Posterior cingulate gyrus (tissue), 11 donors: ENCODE measurements at regions not wholly inside any gene's neighbourhood (a gene's known extent, or its start where the extent isn't known, plus 50 kb on each side); places are given as distances from the start of the nearest gene placed in this dataset.
"Not testable (repeated sequence)": the region's sequence is repeated elsewhere in the genome, so short reads cannot be mapped to it uniquely, and the experiment has no call there.

Experiments used
- DNase-seq, 10 donors: peaks; one replicate each; pipeline versions ENCODE4 v3.0.0 to v3.0.0-alpha.2; 2020 to 2021; ENCODE audit warnings: mixed read lengths in 3 of 10
- intact Hi-C: fragments of 100-400 bp; cut with DNase I; formaldehyde crosslinking; loops from one replicate; pipeline ENCODE4 v1.15.1; 2023

DNA sequence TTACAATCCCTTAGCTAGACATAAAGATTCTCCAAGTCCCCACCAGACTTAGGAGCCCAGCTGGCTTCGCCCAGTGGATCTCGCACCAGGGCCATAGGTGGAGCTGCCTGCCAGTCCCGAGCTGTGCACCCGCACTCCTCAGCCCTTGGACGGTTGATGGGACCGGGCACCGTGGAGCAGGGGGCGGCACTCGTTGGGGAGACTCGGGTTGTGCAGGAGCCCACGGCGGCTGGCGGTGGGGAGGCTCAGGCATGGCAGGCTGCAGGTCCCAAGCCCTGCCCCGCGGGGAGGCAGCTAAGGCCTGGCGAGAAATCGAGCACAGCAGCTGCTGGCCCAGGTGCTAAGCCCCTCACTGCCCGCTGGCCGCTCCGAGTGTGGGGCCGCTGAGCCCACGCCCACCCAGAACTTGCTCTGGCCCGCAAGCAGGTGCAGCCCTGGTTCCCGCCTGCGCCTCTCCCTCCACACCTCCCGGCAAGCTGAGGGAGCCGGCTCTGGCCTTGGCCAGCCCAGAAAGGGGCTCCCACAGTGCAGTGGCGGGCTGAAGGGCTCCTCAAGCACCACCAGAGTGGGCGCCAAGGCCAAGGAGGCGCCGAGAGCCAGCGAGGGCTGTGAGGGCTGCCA is 275.0 kb upstream of the PDE3A start:
- peak in 1 of 10 donors; percentile 76 for DNase-seq
- intact Hi-C loops: not testable (repeated sequence)

DNA sequence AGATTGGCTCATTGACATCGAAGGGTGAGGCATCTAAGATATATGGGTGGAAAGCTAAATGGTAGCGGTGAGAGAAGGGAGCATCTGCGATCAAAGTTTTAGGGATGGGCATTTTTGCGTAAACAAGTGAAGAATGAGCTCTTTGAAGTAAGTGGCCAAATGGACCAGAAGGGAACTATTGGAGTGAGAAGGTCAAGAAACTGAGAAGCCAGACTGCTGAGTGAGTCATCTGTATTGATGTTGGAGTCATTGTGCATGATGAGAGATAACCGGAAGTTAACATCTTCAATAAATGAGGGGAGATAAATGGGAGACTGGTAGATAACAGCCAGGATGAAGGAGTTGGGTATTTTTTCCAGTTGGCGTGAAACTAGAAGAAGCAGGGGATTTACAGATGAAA is 271.9 kb upstream of the PDE3A start:
- intact Hi-C loops: no loop called here

DNA sequence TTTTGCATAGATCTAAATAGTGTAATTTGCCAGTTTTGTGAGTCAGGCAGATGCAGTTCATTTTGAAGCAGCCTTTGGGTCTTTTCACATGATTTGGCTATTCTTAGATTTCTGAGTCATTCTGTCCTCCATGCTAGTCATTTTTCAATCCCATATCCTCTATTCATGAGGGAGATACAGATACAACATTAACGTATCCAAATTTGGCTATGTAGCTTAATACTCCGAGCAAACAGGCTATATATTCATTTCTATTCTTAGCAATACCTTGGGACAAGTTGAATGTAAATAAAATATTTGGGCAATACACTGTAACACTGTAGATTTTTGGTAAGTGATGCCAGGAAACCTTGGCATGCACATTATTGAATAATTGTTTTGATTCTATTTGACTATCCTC is 270.7 kb upstream of the PDE3A start:
- no peak for DNase-seq
- intact Hi-C loops: no loop called here

More for the DNA sequence above, 271.9 kb upstream of the PDE3A start:
- DNase-seq: no peak

DNA sequence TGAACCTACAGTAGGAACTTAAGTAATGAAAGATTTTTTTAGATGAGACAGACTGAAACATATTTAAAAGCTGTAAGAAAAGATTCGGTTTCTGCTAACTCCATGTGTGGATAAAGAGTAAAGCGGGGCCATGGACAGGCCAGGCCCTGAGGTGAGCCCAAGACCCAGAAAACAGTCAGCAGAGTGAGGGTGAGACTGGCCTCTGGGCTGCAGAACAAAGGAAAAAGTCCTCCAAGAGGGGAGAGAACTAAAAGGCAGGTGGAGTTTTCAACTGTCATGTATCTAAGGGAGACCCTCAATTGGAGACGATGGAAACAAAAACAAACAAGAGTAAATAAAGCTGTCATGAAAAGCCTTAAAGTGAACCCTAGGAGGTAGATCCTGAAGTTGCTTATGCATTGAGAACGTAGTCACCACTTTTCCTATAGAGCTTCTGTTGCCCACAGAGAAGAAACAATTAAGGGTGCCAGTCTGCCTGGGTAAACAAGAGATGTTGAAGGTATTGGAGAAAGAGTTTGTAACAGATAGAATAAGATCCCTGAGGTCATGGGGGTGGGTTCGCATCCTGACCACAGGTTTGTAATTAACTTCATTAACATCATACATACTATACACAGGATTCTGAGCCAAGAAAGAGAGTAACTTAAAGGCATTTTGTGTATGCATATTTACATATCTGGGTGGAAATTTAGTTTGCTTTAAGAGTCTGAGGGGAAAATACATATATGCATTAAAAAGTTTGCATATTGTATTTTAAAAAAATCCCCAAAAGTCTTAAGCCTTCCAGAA is 268.7 kb upstream of the PDE3A start:
- intact Hi-C loops: no loop called here
- DNase-seq: no peak

DNA sequence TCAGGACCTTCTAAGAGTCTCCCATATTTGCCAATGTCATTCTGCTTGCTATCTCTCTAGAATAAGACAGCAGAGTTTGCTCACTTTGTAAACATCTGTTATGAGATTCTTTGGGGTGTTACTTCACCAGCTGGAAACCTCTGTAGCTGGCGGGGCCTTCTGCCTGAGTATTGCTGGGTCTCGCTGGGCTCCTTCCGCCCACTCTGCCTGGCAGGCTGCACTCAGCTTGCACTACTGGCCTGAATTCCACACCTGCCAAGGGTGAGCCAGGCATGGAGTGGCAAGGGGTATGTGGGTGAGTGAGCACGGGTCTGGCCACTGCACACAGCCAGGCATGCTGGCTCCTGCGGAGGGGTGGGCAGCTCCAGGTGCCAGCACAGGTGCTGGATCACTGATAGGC is 267.3 kb upstream of the PDE3A start:
- intact Hi-C loops: no loop called here
- DNase-seq: peak in 1 of 10 donors; percentile 54

DNA sequence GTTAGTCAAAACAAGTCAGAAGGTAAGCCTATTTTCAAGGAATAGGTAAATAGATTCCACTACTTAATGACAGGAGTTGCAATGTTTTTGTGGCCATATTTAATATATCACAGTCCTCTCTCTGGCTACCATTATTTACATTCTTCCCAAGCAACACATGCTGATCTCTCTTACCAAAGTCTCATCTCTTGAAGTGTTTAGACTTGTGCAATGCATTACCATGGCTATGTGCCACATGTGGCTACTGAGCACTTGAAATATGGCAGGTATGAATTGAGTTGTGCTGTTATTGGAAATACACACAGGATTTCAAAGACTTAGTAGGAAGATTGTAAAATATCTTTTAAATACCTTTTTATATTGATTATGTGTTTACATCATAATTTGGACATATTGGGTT is 262.4 kb upstream of the PDE3A start:
- intact Hi-C loops: no loop called here

DNA sequence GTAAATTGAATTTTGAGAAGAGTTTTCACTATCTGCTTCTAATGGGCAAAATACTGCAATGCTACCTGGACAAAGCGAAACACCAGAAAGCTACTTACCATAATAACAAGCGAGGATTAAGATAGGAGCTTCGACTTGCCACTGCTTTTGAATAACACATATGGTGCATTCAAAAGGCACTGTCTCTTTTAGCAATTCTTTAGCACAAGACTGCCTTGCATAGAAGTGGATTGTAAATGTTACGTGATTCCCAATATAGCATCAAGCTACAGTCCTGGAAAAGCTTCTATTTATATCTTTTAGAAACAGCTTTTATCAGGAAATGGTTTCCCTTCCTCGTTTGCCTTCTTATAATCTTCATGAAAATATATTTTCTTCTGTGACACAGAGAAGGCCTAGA is 258.7 kb upstream of the PDE3A start:
- no peak for DNase-seq
- intact Hi-C loops: no loop called here

More for the DNA sequence above, 262.4 kb upstream of the PDE3A start:
- DNase-seq: no peak

DNA sequence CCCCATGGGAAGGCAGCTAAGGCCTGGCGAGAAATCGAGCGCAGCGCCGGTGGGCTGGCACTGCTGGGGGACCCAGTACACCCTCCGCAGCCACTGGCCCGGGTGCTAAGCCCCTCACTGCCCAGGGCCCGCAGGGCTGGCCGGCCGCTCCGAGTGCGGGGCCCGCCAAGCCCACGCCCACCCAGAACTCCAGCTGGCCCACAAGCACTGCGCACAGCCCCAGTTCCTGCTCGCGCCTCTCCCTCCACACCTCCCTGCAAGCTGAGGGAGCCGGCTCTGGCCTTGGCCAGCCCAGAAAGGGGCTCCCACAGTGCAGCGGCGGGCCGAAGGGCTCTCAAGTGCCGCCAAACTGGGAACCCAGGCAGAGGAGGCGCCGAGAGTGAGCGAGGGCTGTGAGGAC is 253.0 kb upstream of the PDE3A start:
- intact Hi-C loops, DNase-seq: not testable (repeated sequence)

DNA sequence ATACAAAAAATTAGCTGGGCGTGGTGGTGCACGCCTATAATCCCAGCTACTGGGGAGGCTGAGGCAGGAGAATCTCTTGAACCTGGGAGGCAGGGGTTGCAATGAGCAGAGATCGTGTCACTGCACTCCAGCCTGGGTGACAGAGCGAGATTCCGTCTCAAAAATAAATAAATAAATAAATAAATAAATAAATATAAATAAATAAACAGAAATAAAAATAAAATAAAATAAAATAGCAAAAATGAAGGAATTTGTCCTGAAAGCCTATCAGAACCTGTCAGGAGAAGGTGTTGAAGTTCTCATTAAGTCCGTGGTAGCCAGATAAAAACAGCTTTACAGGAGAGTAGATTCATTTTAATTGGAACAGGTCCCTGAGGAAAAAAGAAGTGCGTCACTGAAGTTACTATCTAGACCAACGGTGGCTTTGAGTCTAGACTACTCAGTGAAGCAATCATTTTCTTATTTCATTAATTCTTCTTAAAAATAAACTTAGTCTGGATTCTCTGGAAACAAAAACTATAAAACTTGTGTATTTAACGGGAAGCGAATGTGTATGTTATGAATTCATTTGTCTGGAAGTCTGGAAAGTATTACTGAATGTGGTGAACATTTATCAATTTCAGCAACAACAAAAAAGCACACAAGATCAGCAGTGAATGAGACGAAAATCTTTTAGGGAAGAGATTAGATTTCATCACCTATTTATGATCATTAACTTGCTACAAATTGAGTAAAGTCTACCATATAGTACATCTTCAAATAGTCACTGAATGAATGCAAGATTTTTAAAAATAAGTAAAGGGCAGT is 248.5 kb upstream of the PDE3A start:
- no peak for DNase-seq
- intact Hi-C loops: no loop called here

DNA sequence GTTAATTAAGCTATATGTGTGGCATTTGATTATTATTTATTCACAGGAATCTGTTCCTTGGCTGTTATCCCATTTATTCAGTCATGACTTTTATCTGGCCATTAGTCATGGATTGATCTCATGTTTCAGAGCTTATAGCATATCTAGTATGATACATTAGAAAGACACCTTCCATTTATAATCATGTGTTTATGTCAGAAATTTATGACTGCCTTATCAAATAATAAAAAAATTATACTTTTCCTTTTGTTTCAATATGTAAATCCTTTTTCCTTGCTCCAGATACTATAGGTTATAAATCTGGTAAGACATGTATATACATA is 248.0 kb upstream of the PDE3A start:
- DNase-seq: no peak
- intact Hi-C loops: no loop called here

DNA sequence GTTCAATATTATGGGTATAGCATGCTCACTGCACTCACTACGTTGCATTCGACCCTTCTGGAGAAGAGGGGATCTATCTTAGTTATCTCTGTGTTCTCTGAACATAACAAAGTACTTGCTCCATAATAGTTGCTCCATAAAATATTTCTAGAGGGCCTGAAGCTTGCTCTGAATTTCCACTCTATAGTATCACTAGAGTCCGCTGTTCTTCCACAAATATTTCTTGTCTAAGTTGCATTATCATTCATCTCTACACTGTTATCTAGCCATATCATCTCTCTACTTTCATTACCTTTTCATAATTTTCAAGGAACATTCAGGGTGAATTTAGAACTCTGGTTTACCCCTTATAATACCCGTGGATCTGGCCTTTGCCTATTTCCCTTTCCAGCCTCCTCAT is 246.1 kb upstream of the PDE3A start:
- intact Hi-C loops: no loop called here
- DNase-seq: no peak

DNA sequence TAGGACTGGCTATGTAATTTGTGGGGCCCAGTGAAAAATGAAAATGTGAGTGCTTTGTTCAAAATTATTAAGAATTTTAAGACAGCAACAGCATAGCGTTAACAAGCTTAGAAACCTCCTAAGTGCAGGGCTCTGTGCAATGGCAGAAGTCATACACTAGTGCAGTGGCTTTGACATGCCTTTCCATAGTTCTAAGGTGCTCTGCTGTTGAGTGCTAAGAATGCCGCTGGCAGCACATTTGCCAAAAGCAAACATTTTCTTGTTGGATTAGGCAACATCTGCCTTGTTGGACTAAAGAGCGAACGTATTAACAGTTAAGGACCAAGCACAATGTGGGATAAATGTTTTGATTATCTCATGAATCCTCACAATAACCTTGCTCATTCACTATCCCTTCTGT is 244.9 kb upstream of the PDE3A start:
- intact Hi-C loops: no loop called here

DNA sequence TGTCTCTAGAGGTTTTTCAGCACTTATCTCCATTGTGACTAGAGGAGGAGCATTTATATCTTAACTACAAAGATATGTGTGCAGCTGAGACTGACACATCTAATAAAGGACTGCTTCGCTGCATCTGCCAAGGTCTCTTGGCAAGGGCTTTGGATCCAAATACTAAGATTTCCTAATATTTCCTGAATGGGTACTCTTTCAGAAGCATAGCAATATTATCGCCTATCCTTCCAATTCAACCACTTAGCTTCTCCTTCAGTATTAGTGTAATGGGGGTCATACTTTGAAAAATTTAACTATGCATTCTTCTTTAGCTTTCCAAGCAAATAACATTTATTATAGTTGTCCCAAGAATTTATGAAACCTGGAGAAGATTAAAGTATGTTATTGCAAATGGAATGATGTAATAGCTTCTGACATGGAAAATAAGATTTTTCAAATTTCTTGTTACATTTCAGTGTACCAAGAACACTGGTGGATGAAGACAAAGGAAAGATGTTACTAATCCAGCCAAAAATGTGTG is 243.0 kb upstream of the PDE3A start:
- DNase-seq: no peak
- intact Hi-C loops: no loop called here

More for the DNA sequence above, 244.9 kb upstream of the PDE3A start:
- DNase-seq: no peak

DNA sequence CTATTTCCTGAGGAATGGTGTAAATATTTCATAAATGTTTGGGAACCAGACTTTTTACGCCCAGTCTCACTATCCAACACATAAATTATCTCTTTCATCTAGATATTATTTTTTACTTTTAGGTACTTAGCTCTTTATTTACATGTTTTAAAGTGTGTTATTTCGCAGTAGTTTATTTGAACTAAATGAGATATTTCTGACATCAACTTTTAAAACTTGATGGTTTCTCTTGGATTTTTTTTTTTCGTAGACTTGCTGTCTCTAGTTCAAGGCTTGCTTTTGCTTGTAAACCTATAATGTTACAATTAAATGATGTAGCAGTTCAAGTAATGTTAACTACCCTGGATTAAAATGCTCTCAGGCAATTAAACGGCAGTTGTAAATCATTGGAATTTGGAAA is 241.7 kb upstream of the PDE3A start:
- intact Hi-C loops: no loop called here
- DNase-seq: no peak

DNA sequence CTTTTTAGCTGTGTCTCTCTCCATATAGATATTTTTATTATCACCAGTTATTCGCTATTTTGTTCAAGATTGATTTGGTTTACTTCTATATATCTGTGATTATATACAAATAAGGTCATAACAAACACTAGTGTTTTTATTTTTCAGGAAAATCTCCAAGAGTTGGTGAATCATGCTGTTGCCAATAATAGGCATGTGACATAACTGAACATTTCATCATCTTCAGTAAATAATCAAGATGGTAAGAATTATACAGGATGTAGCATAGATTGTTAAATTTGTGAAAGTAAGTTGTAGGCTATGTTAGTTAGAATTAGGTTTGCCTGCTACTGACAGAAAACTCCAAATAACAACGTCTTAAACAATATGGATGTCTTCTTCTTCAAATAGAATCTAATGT is 240.9 kb upstream of the PDE3A start:
- DNase-seq: no peak
- intact Hi-C loops: no loop called here

DNA sequence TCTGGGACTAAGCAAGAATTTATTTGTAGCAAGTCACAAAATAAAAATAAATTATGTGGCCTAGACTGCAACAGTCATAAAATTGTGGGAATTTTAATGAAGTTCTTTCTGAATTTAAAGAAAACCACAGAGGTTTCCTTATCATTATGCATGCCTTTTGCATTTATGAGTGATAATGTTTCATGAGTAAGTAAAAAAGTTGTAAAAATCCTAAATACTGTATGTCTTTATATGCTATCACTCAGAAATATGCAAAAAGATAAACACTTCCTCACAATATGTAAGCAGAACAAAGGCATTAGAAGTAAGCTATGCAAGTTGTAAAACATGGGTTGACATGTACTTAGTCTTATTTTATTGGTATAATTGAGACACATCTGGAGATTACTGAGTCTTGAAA is 239.4 kb upstream of the PDE3A start:
- intact Hi-C loops: no loop called here
- no peak for DNase-seq

DNA sequence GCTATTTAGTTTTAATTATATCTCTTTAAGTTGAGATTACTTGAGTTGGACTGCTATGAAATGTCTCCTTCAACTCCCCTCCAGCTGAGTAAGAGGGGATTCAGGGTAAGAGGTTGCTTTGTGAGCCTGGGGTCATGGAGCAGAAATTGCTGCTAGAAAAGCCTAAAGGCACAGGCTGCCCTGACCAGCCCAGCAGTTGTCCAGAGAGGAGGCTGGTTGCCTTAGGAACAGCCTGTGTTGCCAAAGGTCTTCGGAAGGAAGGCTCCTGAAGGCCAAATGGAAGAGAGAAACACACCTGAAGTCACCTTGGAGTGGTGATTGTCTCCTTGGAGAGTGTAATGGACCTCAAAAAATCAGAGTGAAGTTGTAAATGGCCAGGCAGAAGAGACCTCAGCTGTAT is 235.5 kb upstream of the PDE3A start:
- intact Hi-C loops: no loop called here

DNA sequence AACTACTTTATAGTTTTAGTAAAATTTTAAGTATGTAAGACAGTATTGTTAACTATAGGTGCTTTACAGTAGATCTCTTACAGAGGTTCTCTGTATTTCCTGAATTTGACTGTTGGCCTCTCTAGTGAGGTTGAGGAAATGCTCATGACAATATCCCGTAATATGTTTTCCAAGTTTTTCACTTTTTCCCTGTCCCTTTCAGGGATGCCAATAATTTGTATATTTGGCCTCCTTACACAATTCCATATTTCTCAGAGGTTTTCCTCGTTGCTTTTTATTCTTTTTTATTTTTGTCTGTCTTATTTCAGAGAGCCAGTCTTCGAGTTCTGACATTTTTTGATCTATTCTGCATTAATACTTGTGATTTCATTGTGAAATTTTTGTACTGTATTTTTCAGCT is 233.7 kb upstream of the PDE3A start:
- no peak for DNase-seq
- intact Hi-C loops: no loop called here

More for the DNA sequence above, 235.5 kb upstream of the PDE3A start:
- DNase-seq: no peak

DNA sequence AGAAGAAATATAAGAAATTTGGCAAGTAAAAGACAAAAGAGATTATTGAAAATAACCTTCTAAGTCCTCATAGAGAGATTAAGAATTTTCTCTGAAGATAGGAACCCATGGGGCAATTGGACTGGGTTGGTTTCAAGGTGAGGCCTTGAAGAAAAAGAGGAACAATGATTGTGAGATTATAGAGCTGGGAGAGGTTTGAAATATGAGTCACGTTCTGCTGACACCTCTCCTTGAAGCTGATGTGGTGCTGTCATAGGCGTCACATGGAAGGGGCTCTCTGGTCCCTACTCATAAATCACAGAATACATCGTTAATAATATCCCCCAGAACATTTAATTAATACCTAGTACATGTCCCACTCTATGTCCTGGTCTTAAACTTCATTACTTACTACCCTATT is 227.6 kb upstream of the PDE3A start:
- intact Hi-C loops: no loop called here
- DNase-seq: no peak

DNA sequence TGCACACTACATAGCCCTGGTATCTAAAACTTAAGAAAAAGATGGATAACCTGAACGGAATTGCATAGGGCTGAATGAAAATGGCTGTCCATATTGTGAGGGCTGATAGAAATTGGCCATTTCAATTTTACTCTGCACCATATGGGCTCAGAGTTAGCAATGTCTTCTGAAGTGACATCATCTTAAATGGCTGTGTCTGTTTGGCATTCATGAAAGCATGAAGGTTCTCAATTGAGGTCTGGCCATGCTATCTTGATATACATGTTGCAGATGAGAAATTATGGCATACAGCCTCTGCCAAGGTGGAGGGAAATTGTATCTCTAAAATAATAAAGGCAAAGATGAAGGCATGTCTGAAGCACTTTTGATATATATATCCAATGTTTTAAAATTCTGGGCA is 226.0 kb upstream of the PDE3A start:
- intact Hi-C loops: no loop called here
- DNase-seq: no peak

DNA sequence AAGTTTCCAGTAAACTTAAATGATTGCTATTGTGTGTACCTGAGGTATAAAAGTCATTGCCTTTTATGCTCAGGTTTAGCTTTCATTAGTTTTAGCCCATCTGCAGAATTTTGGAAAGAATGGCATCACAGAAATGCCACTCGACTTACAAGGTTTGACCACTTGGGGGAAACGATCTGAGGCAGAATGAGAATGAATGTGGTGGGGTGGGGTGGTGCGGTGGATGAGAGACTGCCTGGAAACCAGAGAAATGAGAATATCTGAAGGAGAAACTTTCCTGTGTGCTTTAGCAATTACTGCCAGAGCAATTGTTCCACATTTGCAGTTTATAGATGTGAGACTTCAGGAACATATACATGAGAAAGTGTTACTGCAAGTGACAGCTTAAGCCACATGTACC is 225.4 kb upstream of the PDE3A start:
- intact Hi-C loops: no loop called here
- no peak for DNase-seq
